Fibroblast of pulmonary artery (primary cell): ENCODE measurements at regions not wholly inside any gene's neighbourhood (a gene's known extent, or its start where the extent isn't known, plus 50 kb on each side); places are given as distances from the start of the nearest gene placed in this dataset.

Experiments used
- DNase-seq: peaks from one replicate; pipeline ENCODE4 v3.0.0-alpha.2; 2010; ENCODE audit warnings: low read depth
- H3K4me3 ChIP-seq: replicated peaks from 2 replicates; pipeline ENCODE4 v1.5.1; 2011; ENCODE audit warnings: low read depth, mild to moderate bottlenecking, control low read depth, low read length, moderate library complexity
- TF ChIP-seq, protein P1 (sequence below): IDR thresholded peaks from 2 replicates; pipeline ENCODE4 v1.5.1; 2011; ENCODE audit warnings: mild to moderate bottlenecking, control low read depth, low read length, inconsistent platforms; ENCODE audit errors: missing control alignments

DNA sequence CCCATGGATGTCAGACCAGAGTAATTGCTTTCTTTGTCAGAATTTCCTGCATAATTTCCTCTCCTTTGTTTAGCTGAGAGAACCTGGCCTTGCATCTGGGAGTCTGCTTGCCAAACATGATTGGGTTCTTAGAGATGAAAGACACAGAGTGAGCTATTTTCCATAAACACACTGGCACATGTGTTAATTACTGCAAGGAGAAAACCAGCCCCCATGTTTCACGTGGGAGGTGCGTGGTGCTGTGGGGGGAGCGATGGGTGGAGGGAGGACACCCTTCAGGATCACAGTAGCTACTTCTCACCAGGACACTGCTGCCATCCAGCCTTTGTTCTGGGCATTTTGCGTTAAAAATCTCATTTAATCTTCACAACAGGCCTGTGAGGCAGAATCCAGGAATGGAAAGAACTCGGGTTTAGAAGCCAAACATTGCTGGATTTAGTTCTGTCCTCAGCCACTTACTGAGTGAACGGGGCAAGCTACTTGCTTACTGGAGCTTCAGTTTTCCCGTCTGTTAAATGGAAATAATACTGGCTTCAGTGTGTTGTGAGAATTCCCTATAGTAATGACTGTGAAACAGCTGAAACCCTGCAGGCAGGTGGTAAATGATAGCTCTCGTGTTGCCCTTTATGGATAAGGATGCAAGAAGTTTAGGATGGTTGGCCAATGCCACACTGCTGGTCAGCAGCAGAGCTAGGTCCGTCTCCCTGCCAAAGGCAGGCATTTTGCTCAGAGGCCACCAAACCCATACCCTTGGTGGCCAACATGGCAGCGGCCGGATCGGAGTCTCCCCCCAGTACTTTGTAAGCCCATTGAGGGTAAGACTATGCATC is 100.1 kb upstream of the ASAP2 start:
- no peak overlapping the region for H3K4me3 ChIP-seq
- TF ChIP-seq, protein P1, sequence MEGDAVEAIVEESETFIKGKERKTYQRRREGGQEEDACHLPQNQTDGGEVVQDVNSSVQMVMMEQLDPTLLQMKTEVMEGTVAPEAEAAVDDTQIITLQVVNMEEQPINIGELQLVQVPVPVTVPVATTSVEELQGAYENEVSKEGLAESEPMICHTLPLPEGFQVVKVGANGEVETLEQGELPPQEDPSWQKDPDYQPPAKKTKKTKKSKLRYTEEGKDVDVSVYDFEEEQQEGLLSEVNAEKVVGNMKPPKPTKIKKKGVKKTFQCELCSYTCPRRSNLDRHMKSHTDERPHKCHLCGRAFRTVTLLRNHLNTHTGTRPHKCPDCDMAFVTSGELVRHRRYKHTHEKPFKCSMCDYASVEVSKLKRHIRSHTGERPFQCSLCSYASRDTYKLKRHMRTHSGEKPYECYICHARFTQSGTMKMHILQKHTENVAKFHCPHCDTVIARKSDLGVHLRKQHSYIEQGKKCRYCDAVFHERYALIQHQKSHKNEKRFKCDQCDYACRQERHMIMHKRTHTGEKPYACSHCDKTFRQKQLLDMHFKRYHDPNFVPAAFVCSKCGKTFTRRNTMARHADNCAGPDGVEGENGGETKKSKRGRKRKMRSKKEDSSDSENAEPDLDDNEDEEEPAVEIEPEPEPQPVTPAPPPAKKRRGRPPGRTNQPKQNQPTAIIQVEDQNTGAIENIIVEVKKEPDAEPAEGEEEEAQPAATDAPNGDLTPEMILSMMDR: no peak
- peak; percentile 42 for DNase-seq

DNA sequence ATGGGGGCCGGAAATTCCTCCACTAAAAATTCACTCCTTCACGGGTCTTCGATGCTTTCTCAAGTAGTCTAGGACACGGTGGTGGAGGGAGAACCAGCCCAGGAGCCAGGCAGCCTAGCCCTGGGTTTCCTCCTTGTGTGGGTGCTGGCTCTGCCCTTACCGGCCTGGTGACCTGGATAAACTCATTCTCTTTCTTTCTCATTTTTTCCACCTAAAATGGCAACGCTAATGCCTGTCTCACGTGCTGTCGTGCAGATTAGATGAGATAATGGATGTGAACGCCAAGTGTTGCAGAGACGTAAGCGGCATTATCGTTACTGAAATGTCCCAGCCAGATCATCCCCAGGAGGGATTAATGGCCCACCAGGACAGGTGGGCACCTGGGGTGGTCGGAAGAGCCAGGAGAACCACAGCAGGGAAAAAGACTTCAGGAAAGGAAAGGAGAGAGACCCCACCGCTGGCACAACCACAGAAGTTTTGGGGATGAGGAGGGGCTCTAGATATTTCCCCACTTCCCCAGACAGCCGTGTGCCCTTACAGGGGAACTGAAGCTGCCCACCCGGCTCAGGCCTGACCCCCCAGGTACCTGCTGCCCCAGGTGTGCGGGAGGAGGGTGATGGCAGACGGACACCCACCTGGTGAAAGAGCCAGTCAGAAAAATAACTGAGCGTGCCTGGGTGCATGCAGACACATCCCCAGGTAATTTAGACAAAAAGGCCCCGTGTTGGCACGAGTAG is 100.8 kb upstream of the ASAP2 start:
- H3K4me3 ChIP-seq: no peak overlapping the region
- TF ChIP-seq, protein P1: no peak
- DNase-seq: no peak

DNA sequence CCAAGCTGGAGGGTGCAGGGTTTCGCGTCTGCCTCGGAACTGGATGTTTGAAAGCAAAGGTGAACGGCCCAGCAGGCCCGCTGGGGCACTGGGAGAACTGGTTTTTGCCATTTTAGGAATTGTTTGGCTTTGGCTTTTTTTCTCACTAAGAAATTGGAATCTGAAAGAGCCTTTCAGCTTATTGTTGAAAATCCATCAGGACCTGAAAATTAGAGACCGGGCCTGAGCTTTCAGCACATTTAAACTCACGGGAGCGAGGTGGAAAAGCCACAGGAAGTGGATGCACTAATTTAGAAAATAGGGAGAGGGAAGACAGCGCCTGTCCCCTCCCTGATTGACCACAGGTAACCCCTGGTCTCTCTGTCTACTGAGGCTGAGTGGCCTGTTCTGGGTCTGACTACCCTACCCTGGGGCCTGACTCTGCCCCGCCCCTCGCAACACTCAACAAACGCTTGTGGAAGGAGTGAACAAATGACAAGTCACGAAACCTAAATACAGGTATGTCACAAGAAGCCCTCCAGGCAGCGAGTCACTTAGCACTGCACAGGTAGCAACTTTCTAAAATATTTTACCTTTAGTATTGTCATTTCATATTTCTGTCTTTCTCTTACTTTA is 100.3 kb upstream of the MBOAT2 start:
- TF ChIP-seq, protein P1: no peak
- H3K4me3 ChIP-seq: no peak overlapping the region
- DNase-seq: no peak

DNA sequence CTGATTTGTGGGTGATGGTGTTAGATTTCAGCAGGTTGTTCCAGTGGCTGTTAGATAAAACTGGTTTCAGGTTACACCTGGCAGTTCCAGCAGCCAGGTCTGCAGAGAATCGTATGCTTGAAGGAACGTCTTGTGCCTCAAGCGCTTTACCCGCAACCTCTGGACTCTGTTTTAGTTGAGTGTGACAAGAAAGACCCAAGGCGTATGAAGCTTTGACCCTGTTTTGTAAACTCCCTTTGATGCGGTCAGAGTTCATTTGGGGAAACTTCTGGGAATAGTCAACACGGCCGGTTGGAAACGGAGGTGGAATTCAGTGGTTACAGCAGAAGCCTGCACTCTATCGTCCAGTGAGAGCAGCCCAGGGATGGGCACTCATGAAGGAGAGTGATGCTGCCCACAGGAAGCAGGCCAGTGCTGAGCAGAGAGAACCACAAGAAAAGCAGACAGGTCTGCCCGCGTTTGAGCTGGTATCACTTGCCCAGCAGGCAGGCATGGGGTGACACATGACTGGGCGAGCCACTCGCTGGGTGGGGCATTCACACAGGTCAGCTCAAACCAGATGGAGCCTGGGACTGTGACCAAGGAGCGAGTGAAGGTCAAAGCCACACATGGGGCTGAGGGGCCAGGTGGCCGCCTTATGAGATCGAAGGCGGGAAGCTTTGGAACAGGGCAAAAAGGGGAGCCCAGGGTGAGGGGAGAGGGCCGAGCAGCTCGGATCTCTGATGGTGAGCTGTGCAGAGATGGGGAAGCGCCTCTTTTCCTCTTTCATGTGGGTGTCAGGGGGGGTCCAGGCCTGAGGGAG is 99.6 kb upstream of the MBOAT2 start:
- DNase-seq: no peak
- TF ChIP-seq, protein P1: no peak
- H3K4me3 ChIP-seq: no peak overlapping the region

DNA sequence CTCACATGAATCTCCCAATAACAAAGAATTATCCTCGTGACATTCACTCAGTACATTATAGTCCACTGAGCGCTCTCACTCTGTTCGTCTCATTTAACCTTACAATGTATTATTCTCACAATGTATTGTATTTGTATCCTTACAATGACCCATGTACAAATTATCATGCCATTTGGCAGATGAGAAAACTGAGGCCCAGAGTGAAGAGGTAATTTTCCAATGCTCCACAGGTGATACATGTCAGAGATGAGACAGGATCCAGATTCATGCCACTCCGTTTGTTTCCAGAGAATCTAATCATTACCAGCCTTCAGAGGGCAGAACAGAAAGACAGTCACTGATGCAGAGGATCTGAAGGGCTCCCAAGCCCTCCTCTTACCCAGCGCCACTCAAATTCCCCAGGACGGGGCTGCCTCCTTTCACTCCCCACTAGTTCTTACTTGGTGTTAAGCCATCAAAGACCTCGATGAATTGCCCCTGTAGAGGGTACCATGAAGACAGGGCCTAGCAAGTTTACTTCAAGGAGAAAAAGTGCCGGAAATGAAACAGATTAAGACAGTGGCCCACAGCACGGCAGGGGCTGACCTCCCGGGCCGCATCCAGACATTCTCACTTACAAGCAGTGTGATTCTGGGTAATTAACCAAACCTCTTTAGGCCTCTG is 98.4 kb upstream of the MBOAT2 start:
- H3K4me3 ChIP-seq: no peak overlapping the region
- TF ChIP-seq, protein P1: no peak

More for the DNA sequence above, 98.4 kb upstream of the MBOAT2 start:
- DNase-seq: no peak
